ENCODE measurements at regions not wholly inside any gene's neighbourhood (a gene's known extent, or its start where the extent isn't known, plus 50 kb on each side); places are given as distances from the start of the nearest gene placed in this dataset.

- Histone ChIP-seq H3K27ac (no peak overlapping the region), H3K36me3 (no peaks in the 10 kb centered on the region), H3K4me3 (no peak overlapping the region), H3K9me3 (no peaks in the 10 kb centered on the region), H3K27me3 (no peaks in the 10 kb centered on the region), H3K4me1 (no peaks in the 10 kb centered on the region)
- DNase-seq (no peak), ATAC-seq (ENCODE audit: low FRiP score in 2 of 2) (no peak)
- no peak for TF ChIP-seq POLR2AphosphoS5 (IDR thresholded peaks at IDR 0.05)
- 75 to 83% methylated on average over 6 of the region's 6 CpGs for WGBS, 2 donors
Observed at GRCh38 chr4:11603591-11604194, 175.0 kb upstream of the HS3ST1 start.

GRCh38 chr4:11602606-11603340, 174.1 kb upstream of the HS3ST1 start:
- no peaks in the 10 kb centered on the region for H3K36me3 ChIP-seq
- no peaks in the 10 kb centered on the region for H3K4me1 ChIP-seq
- no peaks in the 10 kb centered on the region for H3K9me3 ChIP-seq
- no peaks in the 10 kb centered on the region for H3K27me3 ChIP-seq
- no peak overlapping the region for H3K4me3 ChIP-seq
- 52 to 62% methylated on average over 7 of the region's 7 CpGs for WGBS, 2 donors
- ATAC-seq (ENCODE audit: low FRiP score in 2 of 2) (no peak), DNase-seq (no peak)
- TF ChIP-seq EP300 (IDR thresholded peaks at IDR 0.05), result no peak
- no peak for TF ChIP-seq CTCF (IDR thresholded peaks at IDR 0.05)
- TF ChIP-seq POLR2A (IDR thresholded peaks at IDR 0.05), result no peak
- TF ChIP-seq POLR2AphosphoS5 (IDR thresholded peaks at IDR 0.05), result no peak
- no peak overlapping the region for H3K27ac ChIP-seq

- no peak overlapping the region for H3K4me3 ChIP-seq
- no peaks in the 10 kb centered on the region for H3K36me3 ChIP-seq
- no peak for TF ChIP-seq POLR2A (IDR thresholded peaks at IDR 0.05)
- no peak for TF ChIP-seq POLR2AphosphoS5 (IDR thresholded peaks at IDR 0.05)
- no peak for TF ChIP-seq CTCF (IDR thresholded peaks at IDR 0.05)
- TF ChIP-seq EP300 (IDR thresholded peaks at IDR 0.05), result no peak
- H3K27me3 ChIP-seq, result no peaks in the 10 kb centered on the region
- no peak overlapping the region for H3K27ac ChIP-seq
- 0 to 96% methylated on average over 1 of the region's 1 CpG for WGBS, 2 donors
- ATAC-seq (ENCODE audit: low FRiP score in 2 of 2), result no peak
- no peak for DNase-seq
- no peaks in the 10 kb centered on the region for H3K9me3 ChIP-seq
- H3K4me1 ChIP-seq, result no peaks in the 10 kb centered on the region
Observed at GRCh38 chr4:11599064-11599463, 170.4 kb upstream of the HS3ST1 start.

GRCh38 chr4:11598591-11598990, 169.9 kb upstream of the HS3ST1 start:
- TF ChIP-seq POLR2A (IDR thresholded peaks at IDR 0.05) (no peak), EP300 (IDR thresholded peaks at IDR 0.05) (no peak), POLR2AphosphoS5 (IDR thresholded peaks at IDR 0.05) (no peak), CTCF (IDR thresholded peaks at IDR 0.05) (no peak)
- no peaks in the 10 kb centered on the region for H3K36me3 ChIP-seq
- H3K27ac ChIP-seq, result no peak overlapping the region
- WGBS, 2 donors, result 86 to 93% methylated on average over 4 of the region's 4 CpGs
- H3K4me3 ChIP-seq, result no peak overlapping the region
- no peak for DNase-seq
- no peaks in the 10 kb centered on the region for H3K4me1 ChIP-seq
- no peaks in the 10 kb centered on the region for H3K27me3 ChIP-seq
- no peak for ATAC-seq (ENCODE audit: low FRiP score in 2 of 2)
- no peaks in the 10 kb centered on the region for H3K9me3 ChIP-seq

GRCh38 chr4:11597506-11597905, 168.8 kb upstream of the HS3ST1 start:
- H3K27ac ChIP-seq, result no peak overlapping the region
- H3K4me3 ChIP-seq, result no peak overlapping the region
- 55 to 61% methylated on average over 4 of the region's 4 CpGs for WGBS, 2 donors
- no peaks in the 10 kb centered on the region for H3K27me3 ChIP-seq
- no peaks in the 10 kb centered on the region for H3K36me3 ChIP-seq
- ATAC-seq (ENCODE audit: low FRiP score in 2 of 2) (no peak), DNase-seq (no peak)
- H3K9me3 ChIP-seq, result no peaks in the 10 kb centered on the region
- TF ChIP-seq EP300 (IDR thresholded peaks at IDR 0.05) (no peak), POLR2AphosphoS5 (IDR thresholded peaks at IDR 0.05) (no peak), CTCF (IDR thresholded peaks at IDR 0.05) (no peak), POLR2A (IDR thresholded peaks at IDR 0.05) (no peak)
- H3K4me1 ChIP-seq, result no peaks in the 10 kb centered on the region
